Stimulated activated CD4-positive, alpha-beta T cell treated with anti-CD3 and anti-CD28 coated beads, Interleukin-1b, Interleukin-23, amount 100 ng/mL, for 48 hours (primary cell): ENCODE measurements at regions not wholly inside any gene's neighbourhood (a gene's known extent, or its start where the extent isn't known, plus 50 kb on each side); places are given as distances from the start of the nearest gene placed in this dataset.
"Not testable (repeated sequence)": the region's sequence is repeated elsewhere in the genome, so short reads cannot be mapped to it uniquely, and the experiment has no call there.

Experiments used
- DNase-seq: peaks from one replicate; pipeline ENCODE4 v3.0.0-alpha.2; 2020

GRCh38 chr12:13552830-13553229 is 356.3 kb downstream of the EMP1 start:
- DNase-seq, result no peak

- DNase-seq, result no peak
These were observed 350.8 kb downstream of the EMP1 start for GRCh38 chr12:13547283-13547682.

- no peak for DNase-seq
These were observed 349.7 kb downstream of the EMP1 start for GRCh38 chr12:13546231-13546630.

- DNase-seq, result no peak
These were observed 342.5 kb downstream of the EMP1 start for GRCh38 chr12:13539051-13539450.

- no peak for DNase-seq
These were observed 341.6 kb downstream of the EMP1 start for GRCh38 chr12:13538136-13538535.

- DNase-seq, result no peak
These were observed 341.1 kb downstream of the EMP1 start for GRCh38 chr12:13537623-13538022.

- DNase-seq, result peak; percentile 3
These were observed 339.8 kb downstream of the EMP1 start for GRCh38 chr12:13536219-13536910.

GRCh38 chr12:13534645-13535398 is 338.3 kb downstream of the EMP1 start:
- peak; percentile 44 for DNase-seq

- no peak for DNase-seq
These were observed 337.7 kb downstream of the EMP1 start for GRCh38 chr12:13534242-13534641.

GRCh38 chr12:13530966-13531365 is 334.4 kb downstream of the EMP1 start:
- no peak for DNase-seq

GRCh38 chr12:13526185-13526921 is 329.8 kb downstream of the EMP1 start:
- not testable (repeated sequence) for DNase-seq

- DNase-seq, result no peak
These were observed 327.2 kb downstream of the EMP1 start for GRCh38 chr12:13523536-13524307.

- DNase-seq, result not testable (repeated sequence)
These were observed 321.5 kb downstream of the EMP1 start for GRCh38 chr12:13518034-13518433.

- DNase-seq, result no peak
These were observed 313.2 kb downstream of the EMP1 start for GRCh38 chr12:13509740-13510139.

GRCh38 chr12:13505636-13506035 is 309.1 kb downstream of the EMP1 start:
- DNase-seq, result no peak

GRCh38 chr12:13505224-13505623 is 308.7 kb downstream of the EMP1 start:
- no peak for DNase-seq

GRCh38 chr12:13504736-13505135 is 308.2 kb downstream of the EMP1 start:
- no peak for DNase-seq

GRCh38 chr12:13504074-13504473 is 307.5 kb downstream of the EMP1 start:
- no peak for DNase-seq

GRCh38 chr12:13503094-13503835 is 306.7 kb downstream of the EMP1 start:
- DNase-seq, result no peak

- no peak for DNase-seq
These were observed 302.5 kb downstream of the EMP1 start for GRCh38 chr12:13499008-13499407.

- no peak for DNase-seq
These were observed 299.6 kb downstream of the EMP1 start for GRCh38 chr12:13496111-13496510.

GRCh38 chr12:13489246-13489645 is 292.7 kb downstream of the EMP1 start:
- no peak for DNase-seq
